Stimulated activated CD4-positive, alpha-beta T cell treated with anti-CD3 and anti-CD28 coated beads, TNF-alpha, amount 100 ng/mL, for 48 hours (primary cell): ENCODE measurements at regions not wholly inside any gene's neighbourhood (a gene's known extent, or its start where the extent isn't known, plus 50 kb on each side); places are given as distances from the start of the nearest gene placed in this dataset.
"Not testable (repeated sequence)": the region's sequence is repeated elsewhere in the genome, so short reads cannot be mapped to it uniquely, and the experiment has no call there.

Experiments used
- DNase-seq, 3 donors: peaks; one replicate each; pipeline ENCODE4 v3.0.0-alpha.2; 2020; ENCODE audit warnings: low read depth in 3 of 3

DNA sequence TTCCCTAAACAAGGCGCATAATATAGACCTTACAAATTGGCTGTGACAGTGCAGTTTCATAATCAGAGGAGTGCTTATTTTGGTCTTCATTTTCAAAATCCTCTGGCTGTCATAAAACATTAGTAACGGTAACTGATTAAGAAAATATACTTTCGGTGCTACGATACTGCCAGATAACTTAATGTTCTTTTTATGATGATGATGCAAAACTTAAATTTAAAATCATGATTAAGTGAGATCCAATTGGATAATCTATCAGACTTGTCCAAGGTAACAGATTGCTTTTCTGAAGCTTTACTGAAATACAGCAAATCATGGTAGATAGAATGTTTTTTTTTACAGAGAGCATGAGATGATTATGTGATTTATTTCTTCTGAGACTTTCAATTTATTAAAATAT lies 364.2 kb upstream of the CNTN3 start:
- DNase-seq: no peak

DNA sequence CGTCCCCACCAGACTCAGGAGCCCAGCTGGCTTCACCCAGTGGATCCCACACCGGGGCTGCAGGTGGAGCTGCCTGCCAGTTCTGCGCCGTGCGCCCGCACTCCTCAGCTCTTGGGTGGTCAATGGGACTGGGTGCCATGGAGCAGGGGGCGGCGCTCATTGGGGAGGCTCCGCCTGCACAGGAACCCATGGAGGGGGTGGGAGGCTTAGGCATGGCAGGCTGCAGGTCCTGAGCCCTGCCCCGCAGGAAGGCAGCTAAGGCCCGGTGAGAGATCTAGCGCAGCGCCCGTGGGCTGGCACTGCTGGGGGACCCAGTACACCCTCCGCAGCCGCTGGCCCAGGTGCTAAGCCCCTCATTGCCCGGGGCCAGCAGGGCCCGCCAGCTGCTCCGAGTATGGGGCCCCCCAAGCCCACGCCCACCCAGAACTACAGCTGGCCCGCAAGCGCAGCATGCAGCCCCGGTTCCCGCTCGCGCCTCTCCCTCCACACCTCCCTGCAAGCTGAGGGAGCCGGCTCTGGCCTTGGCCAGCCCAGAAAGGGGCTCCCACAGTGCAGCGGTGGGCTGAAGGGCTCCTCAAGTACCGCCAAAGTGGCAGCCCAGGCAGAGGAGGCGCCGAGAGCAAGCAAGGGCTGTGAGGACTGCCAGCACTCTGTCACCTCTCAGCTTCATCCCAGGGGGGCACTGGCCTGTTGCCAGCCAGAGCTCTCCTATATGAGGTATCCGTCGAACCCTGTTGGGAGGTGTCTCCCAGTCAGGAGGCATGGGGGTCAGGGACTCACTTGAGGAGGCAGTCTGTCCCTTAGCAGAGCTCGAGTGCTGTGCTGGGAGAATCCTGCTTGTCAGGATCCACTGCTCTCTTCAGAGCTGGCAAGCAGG lies 370.8 kb upstream of the CNTN3 start:
- DNase-seq: not testable (repeated sequence)

DNA sequence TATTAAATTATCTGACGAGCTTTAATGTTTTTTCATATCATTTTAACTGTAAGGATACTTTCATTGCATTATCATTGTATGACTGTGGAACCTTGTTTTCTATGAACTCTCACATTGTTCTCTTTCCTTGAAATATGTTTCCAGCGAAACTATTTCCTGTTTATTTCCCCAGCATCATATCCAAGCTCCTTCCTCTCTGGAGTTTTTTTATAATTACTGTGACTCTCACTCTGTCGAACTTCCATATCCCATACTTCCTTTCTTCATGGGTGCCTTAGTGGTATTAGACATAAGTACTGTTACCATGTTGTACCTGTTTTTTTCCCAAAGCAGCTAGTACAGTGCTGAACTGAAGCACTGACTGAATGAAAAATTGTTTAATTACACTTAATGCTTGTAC lies 373.6 kb upstream of the CNTN3 start:
- DNase-seq: no peak

DNA sequence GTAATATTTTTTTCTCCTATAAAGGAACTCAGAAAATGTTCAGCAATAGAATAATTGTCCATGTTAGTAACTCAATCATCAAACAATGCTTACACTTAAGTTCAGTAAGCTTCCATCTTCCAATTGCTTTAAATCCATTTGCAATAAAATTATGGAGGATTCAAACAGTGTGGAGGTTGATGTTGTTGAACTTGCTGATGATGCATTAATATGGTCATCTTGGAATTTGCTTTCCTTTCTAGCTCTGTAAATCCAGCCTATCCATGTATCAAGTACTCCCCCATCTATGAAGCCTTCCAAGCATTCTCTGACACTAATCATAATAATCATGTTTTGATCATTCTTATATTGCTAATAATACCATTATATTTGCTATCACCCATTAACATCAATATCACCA lies 378.4 kb upstream of the CNTN3 start:
- no peak for DNase-seq

DNA sequence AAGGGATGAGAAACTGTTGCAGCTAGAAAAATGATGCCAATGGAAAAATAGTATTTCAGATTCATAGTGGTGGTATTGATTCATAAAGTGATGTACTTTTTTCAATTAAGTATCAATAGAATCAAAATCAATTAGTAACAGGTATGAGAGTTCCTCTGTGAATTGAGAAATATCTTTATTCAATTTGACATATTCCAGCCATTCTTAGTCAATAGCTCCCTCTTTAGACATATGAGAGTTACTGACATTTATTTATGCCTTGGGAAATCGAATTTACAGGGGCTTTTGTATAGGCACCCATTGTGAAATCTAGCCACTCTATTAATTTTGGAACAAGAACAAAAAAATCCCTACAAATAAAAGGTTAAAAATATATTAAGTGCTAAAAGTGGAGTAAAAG lies 386.9 kb upstream of the CNTN3 start:
- DNase-seq: no peak

DNA sequence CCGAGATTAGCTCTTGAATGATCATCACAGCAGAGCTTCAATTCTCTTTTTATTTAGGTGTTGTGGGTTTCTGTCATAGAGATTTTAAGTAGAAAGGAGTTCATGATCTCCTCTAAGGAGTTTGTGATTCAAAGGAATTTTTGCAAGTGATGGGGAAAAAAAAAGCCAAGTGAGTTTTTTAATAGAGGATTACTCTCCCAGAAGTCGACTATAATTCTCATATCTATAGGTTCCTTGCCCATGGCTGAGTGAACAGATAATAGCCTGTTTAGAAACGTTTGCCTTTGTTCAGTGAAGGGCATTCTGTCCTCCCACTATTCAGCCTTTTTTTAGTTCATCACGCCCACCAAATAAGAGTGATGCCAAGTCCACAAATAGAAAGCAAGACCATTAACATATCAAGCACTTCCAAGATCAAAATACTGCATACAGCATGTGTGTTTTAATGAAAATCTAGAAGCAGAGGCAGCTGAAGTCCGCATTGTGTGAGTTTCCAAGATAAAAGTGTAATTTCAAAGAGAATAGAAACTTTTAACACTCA lies 398.4 kb upstream of the CNTN3 start:
- DNase-seq: no peak

DNA sequence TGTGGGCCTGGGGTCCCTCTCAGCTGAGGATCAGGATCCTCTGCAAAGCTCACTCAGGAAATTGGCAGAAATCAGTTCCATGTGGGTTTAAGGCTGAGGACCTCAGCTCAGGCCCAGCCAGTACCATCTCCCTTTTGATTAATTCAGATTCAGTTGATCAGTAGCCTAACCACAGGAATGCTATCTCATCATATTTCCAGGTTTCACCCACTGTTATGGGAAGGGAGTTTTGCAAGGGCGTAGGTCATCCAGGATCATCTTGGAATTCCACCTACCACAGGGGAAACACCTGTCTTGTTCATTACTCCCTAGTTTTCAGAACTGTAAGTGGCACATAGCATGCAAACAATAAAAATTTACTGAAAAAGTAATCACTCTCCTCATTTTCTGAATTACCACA lies 399.5 kb upstream of the CNTN3 start:
- DNase-seq: no peak

DNA sequence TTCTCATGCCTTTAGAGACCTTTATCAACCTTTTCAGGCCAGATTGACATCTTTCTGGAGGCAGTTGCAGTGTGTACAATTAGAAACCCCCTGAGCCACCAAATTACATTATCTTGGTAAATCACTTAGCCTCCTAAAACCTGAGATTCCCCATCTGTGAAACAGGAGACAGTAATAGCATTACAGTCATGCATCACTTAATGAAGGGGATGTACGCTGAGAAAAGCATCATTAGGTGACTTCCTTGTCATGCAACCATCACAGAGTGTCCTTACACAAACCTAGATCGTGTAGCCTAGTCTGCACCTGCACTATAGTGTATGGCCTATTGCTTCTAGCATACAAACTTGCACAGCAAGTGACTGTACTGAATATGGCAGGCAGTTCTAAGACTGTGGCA lies 400.8 kb upstream of the CNTN3 start:
- no peak for DNase-seq

DNA sequence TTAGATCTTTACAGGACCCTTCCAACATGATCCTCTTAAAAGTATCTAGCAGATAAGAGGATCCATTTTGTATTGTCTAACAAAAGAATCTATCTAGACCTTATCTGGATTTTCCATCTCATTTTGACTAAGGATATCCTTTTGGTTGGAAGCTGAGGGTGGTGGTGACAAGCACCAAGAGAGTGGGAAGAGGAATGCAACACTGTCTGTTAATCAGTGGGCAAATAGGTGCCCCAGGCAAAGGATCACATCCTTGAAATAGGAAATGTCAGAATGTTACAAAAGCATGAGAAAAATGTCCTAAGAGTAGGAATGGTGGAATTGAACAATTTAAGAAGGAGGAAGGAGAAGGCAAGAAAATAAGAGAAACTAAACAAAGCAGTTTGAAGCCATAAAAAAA lies 420.7 kb upstream of the CNTN3 start:
- DNase-seq: no peak

DNA sequence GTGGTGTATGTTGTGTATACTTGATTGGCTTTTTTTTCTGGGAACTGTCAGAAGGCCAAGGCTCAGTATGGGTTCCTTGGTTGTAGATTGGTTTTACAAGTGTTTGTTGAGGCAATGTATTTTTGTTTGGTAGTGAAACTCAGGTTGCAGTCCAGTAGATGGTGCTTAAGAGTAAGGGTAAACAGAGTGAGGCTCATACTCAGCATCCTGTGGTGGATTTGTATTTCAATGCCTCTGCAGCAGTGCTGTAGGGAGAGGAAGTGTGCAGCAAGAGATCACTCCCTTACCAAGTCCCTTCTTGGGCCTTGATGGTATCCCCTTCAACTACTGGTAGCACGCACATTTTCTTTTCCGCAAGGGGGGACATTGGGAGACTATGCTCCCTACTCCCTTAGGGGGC lies 428.5 kb upstream of the CNTN3 start:
- DNase-seq: no peak

DNA sequence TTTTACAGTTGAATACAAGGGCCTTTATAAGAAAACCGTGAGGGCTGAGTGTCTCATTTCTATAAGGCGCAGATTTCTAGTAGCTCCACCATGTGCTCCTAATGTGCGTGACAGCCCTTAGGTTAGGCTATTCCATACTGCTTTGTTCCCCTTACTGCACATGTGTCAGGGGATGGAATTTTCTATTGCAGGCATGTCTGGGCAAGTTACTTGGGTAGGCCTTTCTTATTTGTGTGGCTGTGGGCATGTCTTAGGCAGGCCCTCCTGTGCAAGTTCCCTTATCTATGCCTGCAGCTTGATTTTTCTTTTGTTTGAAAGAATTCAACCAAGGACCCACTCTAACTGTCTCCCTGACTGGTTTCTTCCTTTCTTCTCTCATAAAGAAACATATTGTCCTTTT lies 434.2 kb upstream of the CNTN3 start:
- DNase-seq: no peak

DNA sequence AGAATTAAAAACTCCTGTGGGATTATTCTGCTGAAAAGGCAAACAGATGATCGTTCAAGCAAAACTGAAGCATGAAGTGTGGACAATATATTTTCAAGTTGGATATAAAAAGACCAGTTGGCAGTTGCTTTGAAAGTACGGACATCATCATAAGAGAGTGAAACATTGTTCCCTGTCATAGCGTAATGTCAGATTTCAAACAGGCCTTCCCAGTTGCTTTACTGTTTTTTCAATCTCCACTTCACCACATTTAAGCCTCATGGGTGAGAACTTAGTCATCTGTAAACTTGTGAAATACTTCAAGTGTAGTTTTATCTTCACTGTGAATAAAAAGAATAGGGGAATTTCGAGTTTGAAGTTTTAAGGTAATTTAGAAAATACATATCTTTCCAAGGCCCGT lies 435.1 kb upstream of the CNTN3 start:
- DNase-seq: no peak

DNA sequence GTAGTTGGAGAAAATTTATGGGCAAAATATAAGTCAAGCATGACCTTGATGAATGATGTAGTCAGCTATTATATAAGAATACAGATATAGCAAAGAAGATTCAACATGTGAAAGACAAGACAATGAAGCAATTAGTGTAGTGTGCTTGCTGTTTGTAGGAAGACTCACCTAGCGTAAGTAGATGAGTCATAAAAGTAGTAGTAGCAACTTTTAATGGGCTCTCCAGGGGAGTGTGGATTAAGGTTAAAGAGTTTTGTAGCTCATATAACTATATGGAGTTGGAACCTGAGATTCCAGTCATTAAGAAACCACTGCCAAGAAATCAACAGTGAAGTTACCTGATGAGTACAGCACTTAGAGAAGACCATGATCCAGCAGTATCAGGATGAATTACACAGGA lies 444.7 kb upstream of the CNTN3 start:
- no peak for DNase-seq

DNA sequence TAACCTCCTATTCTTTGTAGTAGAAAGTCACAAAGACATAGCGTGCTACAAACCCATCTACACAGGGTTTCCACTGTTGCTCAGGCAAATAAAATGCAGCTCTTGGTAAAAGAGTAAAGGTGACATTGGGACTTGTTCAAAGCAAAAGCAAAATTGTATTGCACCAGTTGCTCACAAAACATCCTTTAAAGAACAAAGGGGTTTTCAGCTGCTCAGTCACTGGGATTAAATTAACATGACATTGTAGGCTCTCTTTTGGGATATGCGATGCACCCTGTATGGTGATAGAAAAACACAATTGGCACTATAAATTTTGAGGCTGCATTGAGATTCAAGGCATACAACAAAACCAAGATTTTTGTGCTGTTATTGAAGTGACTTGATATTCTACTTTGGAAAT lies 447.3 kb upstream of the CNTN3 start:
- DNase-seq: no peak

DNA sequence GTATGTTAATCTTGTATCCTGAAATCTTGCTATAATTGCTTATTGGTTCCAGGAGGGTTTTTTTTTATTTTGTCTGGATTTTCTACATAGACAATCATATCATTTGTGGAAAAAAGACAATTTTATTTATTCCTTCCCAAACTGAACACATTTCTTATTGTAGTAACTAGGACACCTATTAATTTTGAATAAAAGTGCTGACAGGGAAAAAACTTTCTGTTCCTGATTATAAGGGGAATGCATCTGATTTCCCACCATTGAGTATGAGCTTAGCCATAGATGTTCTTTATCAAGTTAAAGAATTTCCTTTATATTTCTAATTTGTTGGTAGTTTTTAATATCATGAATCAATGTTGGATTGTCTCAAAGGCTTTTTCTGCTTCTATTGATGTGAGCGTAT lies 460.7 kb upstream of the CNTN3 start:
- no peak for DNase-seq

DNA sequence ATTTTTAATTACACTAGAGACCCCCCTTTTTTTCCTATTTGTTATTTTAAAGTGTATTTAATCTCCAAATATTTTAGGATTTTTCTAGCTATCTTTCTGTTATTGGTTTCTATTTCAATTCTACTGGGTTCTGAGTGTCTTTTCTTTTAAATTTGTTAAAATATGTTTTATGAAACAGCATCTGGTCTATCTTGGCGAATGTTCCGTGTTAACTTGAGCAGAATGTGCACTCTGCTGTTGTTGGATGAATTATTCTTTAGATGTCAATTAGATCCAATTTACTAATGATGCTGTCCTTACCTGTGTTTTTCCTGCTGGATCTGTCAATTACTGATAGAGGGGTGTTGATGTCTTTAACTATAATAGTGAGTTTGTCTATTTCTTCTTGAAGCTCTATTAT lies 462.0 kb upstream of the CNTN3 start:
- DNase-seq: no peak

DNA sequence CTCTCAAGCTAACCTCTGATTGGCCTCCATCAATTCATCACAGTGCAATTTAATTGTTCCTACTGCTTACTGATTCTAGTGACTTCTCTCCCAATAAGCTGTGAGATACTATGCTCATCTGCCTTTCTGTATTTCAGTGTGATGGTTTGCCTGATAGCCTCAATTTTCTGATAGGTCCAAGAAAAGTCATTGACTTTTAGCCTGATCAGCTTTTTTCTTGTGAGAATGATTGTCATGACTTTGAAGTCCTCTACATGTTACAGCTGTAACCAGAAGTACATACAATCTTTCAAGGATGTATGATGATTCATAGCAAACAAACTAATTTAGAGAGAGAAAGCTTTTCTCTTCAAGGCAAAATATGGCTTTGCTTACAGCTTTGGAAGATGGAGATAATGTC lies 463.8 kb upstream of the CNTN3 start:
- DNase-seq: no peak

DNA sequence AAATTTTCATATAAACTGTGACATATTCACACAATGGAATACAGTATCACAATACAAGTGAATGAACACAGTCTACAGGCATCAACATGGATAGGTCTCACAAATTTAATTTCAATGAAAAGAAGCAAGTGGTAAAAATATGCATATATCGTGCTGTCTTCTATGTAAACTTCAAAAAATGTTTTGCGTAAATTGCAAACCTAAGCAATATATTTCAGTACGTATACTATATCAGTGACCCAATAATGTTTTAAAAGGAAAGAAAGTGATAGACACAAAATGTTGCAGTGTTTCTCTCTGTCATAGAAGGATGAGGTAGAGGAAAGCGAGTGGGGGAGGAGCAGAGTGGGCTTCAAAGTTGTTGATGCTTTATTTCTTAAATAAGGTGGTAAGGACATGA lies 468.4 kb upstream of the CNTN3 start:
- DNase-seq: no peak

DNA sequence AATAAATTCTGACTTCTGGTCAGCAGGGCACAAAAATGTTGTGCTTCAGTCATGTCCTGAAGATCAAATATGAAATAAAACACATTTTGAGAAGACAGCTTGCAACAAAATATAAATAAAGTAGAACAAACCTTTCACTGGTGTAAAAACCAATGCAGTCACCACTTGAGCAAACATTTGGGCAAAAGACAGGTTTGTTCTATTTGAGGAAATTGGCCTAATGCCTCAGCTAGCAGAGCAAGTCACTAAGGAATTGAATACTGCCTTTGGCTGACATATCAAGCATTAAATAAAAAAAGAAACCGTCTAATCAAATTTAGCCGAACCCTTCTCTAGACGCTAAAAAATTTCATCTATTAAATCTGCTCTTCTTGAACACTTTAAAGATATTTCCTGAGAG lies 475.4 kb upstream of the CNTN3 start:
- DNase-seq: no peak

DNA sequence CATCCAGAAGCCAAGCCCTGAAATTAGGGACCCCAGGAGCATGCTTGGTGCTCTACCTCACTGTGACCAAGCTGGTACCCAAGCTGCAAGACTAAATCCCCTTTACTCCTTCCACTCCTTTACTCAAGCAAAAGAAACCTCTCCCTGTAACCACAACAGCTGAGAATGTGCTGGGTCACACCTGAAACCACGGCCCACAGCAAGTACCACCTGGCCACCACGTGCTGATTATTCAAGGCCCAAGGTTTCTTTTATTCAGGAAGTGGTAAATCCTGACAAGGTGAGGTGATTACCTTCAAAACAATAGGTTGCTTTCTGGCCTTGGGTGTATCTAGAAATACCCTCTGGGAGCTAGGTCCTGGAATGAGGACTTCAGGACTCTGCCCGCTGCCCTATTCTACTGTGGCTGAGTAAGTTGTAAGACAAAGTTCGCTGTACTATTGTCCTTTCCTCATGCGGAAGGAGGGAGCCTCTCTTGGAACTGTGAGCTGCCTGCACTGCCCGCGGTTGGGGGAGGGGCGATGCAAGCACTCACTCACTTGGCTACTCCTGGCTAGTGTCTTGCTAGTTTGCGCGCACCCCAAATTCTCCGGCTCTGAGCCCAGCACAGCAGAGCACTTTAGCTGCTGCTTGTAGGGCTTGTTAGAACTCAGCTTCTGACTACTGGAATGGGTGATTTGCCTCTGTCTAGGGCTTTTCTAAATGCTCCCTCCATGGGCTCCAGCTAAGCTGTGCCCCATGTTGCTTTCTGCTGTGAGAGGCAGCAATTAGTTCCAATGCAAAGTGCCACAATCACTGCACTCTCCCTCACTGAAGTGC lies 487.1 kb upstream of the CNTN3 start:
- DNase-seq: no peak

DNA sequence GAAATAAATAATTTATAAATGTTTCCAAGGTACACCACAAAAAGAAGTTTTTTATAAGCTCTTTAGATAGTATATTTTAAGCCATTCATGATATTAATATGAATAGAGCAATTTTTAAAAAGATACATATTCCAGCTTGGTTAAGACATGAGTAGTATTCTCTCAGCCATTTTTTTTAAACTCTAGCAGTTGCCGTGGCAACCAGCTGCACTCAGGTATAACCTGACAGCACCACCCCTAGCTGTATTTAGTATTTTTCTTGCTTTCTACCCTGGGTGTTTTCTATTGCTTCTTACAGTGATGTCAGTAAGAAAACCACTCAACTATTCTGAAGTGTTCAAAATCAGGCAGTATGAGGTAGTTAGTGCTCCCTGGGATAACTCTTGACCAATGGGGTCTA lies 496.3 kb upstream of the CNTN3 start:
- DNase-seq: no peak

DNA sequence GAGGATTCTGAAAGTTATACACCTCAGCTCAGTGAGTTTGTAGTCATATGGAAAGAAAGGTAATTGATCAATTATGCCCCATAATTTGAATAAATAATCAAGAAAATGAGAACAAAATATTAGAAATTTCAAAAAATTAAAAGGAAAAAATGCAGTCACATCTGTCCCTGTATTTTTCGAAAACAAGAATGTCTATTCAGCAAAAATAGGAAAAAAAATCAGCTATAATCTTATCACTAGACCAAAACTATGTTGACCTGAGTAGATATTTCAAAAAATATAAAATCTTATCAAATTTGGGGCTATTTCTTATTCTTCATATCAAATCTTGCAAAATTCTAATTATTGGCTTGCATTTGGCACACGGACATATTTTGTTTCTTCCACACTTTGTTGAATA lies 501.2 kb upstream of the CNTN3 start:
- DNase-seq: no peak

DNA sequence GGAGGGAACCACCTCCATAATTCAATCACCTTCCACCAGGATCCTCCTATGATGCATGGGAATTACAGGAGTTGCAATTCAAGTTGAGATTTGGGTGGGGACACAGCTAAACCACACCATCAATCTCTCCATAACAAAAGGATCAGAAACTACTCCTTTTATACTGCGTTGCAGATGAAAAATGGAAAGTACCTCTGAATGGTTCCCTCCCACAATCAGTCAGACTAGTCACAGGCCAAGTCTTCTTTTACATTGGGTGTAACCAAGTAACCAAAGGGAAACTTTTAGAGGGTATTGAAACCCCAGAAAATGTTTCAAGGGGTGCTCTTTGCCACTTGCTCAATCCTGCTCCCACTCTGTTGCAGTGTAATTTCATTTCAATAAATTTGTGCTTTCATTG lies 504.3 kb upstream of the CNTN3 start:
- no peak for DNase-seq
